Upper lobe of left lung (tissue), 4 donors: ENCODE measurements at regions not wholly inside any gene's neighbourhood (a gene's known extent, or its start where the extent isn't known, plus 50 kb on each side); places are given as distances from the start of the nearest gene placed in this dataset.

Experiments used
- CTCF ChIP-seq, 6 experiments: fragments of 450-650 bp in 4 of 6; fragments of 200-600 bp in 2 of 6; sonication (generic) in 2 of 6; IDR thresholded peaks; one replicate each; pipeline ENCODE4 v1.5.1; 2016 to 2019; ENCODE audit warnings: antibody characterized with exemption in 6 of 6
- EP300 ChIP-seq, 4 donors: sonication (generic); formaldehyde crosslinking; IDR thresholded peaks; one replicate each; pipeline ENCODE4 v1.5.1; 2017; ENCODE audit warnings: antibody characterized with exemption in 4 of 4, control low read depth in 2 of 4
- POLR2A ChIP-seq, 4 donors: fragments of 450-650 bp; IDR thresholded peaks; one replicate each; pipeline ENCODE4 v1.5.1; 2016 to 2017; ENCODE audit warnings: antibody characterized with exemption in 4 of 4, mild to moderate bottlenecking in 2 of 4

- TF ChIP-seq POLR2A (IDR thresholded peaks at IDR 0.05) = no peak
- no peak for TF ChIP-seq CTCF (IDR thresholded peaks at IDR 0.05)
- TF ChIP-seq EP300 (IDR thresholded peaks at IDR 0.05) = no peak
These were observed 318.7 kb downstream of the MYCN start for GRCh38 chr2:16259010-16259409.
